ENCODE measurements at regions not wholly inside any gene's neighbourhood (a gene's known extent, or its start where the extent isn't known, plus 50 kb on each side); places are given as distances from the start of the nearest gene placed in this dataset.

GRCh38 chr2:217218269-217219163 lies 358.7 kb upstream of the TNP1 start:
- DNase-seq (no peak), ATAC-seq (ENCODE audit: insufficient read depth, low FRiP score) (no peak)
- Histone ChIP-seq H3K9me3 (ENCODE audit: control insufficient read depth in 4 of 4, insufficient read depth in 3 of 4, low read length in 3 of 4) (no peaks in the 10 kb centered on the region), H3K27ac (ENCODE audit: low read depth in 1 of 2, low read length in 1 of 2) (no peak overlapping the region), H3K4me1 (ENCODE audit: control insufficient read depth in 5 of 5, insufficient read depth in 5 of 5, low read length in 5 of 5) (peaks cover 0 to 9% (median 0%) of the 10 kb centered on the region in 5 donors), H3K4me3 (no peak overlapping the region), H3K36me3 (ENCODE audit: control insufficient read depth in 4 of 4, insufficient read depth in 4 of 4, low read length in 4 of 4) (no peaks in the 10 kb centered on the region), H3K27me3 (ENCODE audit: control insufficient read depth in 3 of 3, insufficient read depth in 3 of 3, low read length in 2 of 3) (no peaks in the 10 kb centered on the region), H3K9ac (ENCODE audit: insufficient read depth in 1 of 2, low read length in 2 of 2) (no peak overlapping the region)
- WGBS, 2 donors, result 54 to 67% methylated on average over 5 of the region's 5 CpGs
- no peak for TF ChIP-seq CTCF (IDR thresholded peaks at IDR 0.05; ENCODE audit: control extremely low read depth, extremely low read depth)

DNA sequence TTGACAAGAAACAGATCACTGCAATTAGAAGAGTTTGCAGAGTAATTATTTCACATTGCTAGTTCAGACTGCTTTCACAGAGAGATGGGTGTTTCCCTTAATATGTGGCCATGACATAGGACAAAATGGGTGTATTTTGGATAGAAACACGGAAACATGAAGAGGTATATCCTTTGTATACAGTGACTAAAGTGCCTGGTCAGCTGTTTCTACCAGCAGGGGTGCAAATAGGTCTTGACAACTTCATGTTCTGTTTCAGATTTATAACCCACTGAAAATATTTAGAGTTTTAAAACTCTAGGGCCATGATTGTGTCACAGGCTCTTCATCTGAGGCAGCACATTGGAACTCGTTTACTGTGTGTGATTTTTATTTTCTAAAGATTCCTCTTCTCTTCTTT lies 357.1 kb upstream of the TNP1 start:
- ATAC-seq (ENCODE audit: insufficient read depth, low FRiP score) (no peak), DNase-seq (no peak)
- no peak overlapping the region for H3K27ac ChIP-seq (ENCODE audit: low read depth in 1 of 2, low read length in 1 of 2)
- 92 to 95% methylated on average over 2 of the region's 2 CpGs for WGBS, 2 donors
- H3K9me3 ChIP-seq (ENCODE audit: control insufficient read depth in 4 of 4, insufficient read depth in 3 of 4, low read length in 3 of 4), result no peaks in the 10 kb centered on the region
- H3K9ac ChIP-seq (ENCODE audit: insufficient read depth in 1 of 2, low read length in 2 of 2), result no peak overlapping the region
- no peaks in the 10 kb centered on the region for H3K36me3 ChIP-seq (ENCODE audit: control insufficient read depth in 4 of 4, insufficient read depth in 4 of 4, low read length in 4 of 4)
- no peak overlapping the region for H3K4me3 ChIP-seq
- no peaks in the 10 kb centered on the region for H3K27me3 ChIP-seq (ENCODE audit: control insufficient read depth in 3 of 3, insufficient read depth in 3 of 3, low read length in 2 of 3)
- H3K4me1 ChIP-seq (ENCODE audit: control insufficient read depth in 5 of 5, insufficient read depth in 5 of 5, low read length in 5 of 5), result peaks cover 0 to 9% (median 0%) of the 10 kb centered on the region in 5 donors
- TF ChIP-seq CTCF (IDR thresholded peaks at IDR 0.05; ENCODE audit: control extremely low read depth, extremely low read depth), result no peak

DNA sequence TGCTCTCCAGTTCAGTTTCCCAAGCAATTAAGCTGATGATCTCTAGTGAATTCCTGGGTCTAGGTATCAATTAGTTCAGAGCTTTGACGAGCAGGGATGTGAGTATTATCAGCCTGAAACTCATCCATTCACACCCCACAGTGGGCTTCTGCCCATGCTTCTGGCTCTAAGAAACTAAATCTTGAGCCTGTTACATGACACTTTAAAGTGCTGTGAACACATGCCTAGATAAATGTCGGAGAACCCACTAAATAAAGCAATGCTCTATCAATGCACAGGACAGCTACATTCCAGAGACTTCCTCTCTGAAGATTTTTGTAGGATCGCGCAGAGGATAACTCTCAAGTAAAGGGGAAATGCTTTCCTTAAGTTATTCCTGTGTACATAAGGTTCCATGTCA lies 356.5 kb upstream of the TNP1 start:
- no peaks in the 10 kb centered on the region for H3K27me3 ChIP-seq (ENCODE audit: control insufficient read depth in 3 of 3, insufficient read depth in 3 of 3, low read length in 2 of 3)
- no peak overlapping the region for H3K9ac ChIP-seq (ENCODE audit: insufficient read depth in 1 of 2, low read length in 2 of 2)
- ATAC-seq (ENCODE audit: insufficient read depth, low FRiP score), result no peak
- no peaks in the 10 kb centered on the region for H3K9me3 ChIP-seq (ENCODE audit: control insufficient read depth in 4 of 4, insufficient read depth in 3 of 4, low read length in 3 of 4)
- no peaks in the 10 kb centered on the region for H3K36me3 ChIP-seq (ENCODE audit: control insufficient read depth in 4 of 4, insufficient read depth in 4 of 4, low read length in 4 of 4)
- H3K4me1 ChIP-seq (ENCODE audit: control insufficient read depth in 5 of 5, insufficient read depth in 5 of 5, low read length in 5 of 5), result peaks cover 0 to 9% (median 0%) of the 10 kb centered on the region in 5 donors
- no peak for TF ChIP-seq CTCF (IDR thresholded peaks at IDR 0.05; ENCODE audit: control extremely low read depth, extremely low read depth)
- no peak overlapping the region for H3K4me3 ChIP-seq
- DNase-seq, result no peak
- no peak overlapping the region for H3K27ac ChIP-seq (ENCODE audit: low read depth in 1 of 2, low read length in 1 of 2)
- WGBS, 2 donors, result 75 to 77% methylated on average over 4 of the region's 4 CpGs
